Activated CD4-positive, alpha-beta T cell treated with anti-CD3 and anti-CD28 coated beads, Interleukin-2, amount 50 U/mL, for 1 hour (primary cell): ENCODE measurements at regions not wholly inside any gene's neighbourhood (a gene's known extent, or its start where the extent isn't known, plus 50 kb on each side); places are given as distances from the start of the nearest gene placed in this dataset.

Experiments
- DNase-seq: peaks from one replicate; pipeline ENCODE4 v3.0.0-alpha.2; 2020

DNA sequence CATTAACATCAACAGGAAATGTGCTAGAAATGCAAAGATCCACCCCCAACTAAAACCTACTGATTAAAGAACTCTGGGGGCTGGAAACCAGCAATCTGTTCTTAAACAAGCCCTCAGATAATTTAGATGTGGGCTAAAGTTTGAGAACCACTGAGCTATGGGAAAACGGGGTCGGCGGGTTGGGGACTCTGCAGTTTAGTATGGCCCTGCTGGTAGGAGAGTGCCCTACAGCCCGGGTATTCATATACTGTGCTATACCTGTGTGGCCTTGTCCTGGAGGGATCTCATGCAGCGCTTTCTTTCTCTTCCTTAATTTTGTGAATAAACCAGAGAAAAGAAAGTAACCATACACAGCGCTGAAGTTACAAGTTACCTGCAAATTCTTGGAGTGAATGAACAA, 189.7 kb upstream of the GBE1 start:
- no peak for DNase-seq

DNA sequence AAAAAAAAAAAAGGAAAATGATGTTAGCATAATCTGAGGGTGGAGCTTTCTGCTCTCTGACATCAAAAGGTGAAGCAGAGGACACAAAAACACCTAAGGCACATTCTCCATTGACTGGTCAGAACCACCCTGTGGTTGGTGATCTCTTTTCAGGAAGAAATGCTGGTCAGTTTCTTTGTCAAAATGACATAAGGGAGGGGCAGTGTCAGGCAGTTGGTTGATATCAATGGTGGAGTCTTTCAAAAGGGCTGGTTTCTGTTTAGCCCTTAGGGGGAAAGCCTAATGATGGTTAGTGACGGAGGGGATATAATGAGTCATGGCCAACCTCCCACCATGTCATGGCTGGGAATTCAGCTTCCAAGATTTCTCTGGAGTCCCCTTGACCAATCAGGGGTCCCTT, 185.9 kb upstream of the GBE1 start:
- DNase-seq: no peak

- no peak for DNase-seq
Measured at GRCh38 chr3:81938681-81939080, 177.2 kb upstream of the GBE1 start.

- DNase-seq: no peak
Measured at GRCh38 chr3:81936817-81937216, 175.4 kb upstream of the GBE1 start.

DNA sequence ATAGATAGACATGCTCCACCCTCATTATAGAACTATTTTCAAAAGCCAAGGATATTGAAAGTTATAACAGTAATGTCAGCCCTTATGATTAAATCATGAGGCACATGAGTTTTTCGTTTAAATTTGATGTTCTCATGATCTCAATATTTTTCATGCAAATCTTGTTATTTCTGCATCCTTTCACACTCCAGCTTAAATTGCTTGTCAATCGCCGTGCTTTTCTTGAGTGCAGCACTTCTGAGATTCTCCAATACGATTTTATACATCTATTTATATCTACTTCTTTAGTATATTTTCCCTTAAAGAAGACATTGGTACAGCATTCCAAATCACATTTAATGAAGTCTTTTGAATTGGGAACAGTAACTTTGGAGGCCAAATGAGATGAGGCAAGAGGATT, 171.2 kb upstream of the GBE1 start:
- DNase-seq: no peak

DNA sequence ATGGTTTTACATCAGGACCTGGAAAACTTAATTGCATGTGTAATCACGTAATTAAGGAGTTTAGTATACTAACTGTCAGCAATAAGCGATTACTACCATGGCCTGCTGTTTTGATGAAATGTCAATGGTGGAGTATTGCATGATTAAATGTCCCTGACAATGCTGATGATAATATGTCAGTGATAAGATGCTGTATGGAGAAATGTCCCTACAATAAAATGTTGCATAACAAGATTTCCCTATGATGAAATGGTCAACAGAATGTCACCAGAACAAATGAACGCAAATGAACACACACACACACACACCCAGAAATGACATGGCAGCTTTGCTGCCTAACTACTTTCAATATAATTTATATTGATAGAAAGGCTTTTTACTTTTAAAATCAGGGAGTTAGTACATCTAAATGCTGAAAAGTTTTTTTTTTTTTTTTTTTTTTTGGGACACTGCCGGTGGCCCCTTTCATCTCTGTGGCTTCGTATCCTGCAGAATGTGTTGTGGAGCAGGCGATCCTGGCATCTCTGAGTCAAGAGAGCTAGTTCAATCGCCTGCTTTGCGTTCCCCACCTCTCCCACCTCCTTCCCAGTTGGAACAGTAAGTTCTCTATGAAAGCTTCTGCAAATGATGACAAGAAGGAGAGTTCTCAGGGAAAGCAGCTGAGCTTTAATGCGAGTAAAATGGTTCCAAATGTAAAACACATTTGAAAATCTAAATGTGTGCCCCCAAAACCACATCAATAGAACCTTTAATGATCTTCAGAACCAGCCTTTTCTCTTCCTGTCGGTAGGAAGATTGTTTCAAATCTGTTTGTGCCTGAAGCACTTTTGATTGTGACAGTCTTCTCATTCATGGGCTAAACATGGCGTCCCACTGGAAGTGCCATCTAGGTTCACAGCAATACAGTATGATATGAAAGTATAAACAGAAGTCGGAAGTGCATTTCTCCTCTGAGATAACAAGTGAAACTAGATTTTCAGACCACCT, 170.1 kb upstream of the GBE1 start:
- DNase-seq: no peak

GRCh38 chr3:81929697-81930096, 168.3 kb upstream of the GBE1 start:
- no peak for DNase-seq

DNA sequence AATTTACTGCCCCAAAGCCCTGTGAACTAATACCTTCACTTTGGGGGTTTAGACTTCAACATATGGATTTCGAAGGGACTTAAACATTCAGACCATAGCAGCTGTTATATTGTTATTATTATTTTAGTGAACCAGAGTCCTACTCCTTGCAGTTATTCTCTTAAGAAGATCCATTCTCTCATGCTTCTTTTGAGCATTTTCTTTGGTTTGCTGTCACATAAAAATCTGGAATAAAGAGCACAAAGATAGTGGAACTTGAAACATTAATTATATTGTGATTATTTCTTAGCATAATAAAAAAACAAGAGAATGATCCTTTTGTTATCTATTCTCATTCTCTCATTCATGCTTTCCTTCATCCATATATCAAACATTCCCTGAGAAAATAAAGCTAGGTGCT, 166.4 kb upstream of the GBE1 start:
- no peak for DNase-seq

GRCh38 chr3:81925385-81925784, 163.9 kb upstream of the GBE1 start:
- DNase-seq: no peak

DNA sequence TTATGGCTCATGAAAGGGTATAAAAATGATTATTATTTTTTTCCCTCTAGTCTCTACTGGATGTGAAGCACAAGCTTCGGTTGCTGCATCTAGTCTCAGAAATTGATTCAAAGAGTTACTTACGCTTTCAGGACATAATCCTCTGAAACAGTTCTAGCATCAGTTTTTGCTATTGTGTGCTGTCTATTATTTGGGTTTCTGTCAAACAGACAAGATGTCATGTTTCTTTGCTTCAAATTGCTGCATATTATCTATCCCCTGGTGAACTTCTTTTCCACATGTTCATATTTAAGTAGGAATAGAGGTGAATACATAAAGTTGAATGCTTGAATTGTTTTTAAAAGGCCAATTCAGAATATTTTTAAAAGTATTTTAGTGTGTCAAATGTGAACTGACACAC, 161.6 kb upstream of the GBE1 start:
- no peak for DNase-seq

- DNase-seq: no peak
Measured at GRCh38 chr3:81922404-81922803, 161.0 kb upstream of the GBE1 start.

- DNase-seq: no peak
Measured at GRCh38 chr3:81920816-81921215, 159.4 kb upstream of the GBE1 start.

DNA sequence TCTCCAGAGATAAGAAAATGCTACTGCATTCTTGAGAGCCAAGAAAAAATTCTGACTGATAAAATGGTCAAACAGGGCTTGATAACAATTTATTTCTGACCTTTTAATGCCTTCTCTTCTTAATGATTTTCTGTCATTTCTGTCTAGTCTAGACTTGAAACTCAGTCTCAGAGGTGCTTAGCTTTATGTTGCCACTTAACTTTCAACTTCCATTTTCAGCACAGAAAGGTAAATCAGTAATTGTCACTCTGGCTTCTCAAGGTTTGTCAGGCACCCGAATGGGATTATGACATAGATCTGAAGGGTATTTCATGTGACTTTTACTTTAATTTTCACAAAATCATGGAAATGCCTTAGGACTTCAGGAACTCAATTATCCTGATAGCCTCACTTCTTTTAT, 155.4 kb upstream of the GBE1 start:
- no peak for DNase-seq

DNA sequence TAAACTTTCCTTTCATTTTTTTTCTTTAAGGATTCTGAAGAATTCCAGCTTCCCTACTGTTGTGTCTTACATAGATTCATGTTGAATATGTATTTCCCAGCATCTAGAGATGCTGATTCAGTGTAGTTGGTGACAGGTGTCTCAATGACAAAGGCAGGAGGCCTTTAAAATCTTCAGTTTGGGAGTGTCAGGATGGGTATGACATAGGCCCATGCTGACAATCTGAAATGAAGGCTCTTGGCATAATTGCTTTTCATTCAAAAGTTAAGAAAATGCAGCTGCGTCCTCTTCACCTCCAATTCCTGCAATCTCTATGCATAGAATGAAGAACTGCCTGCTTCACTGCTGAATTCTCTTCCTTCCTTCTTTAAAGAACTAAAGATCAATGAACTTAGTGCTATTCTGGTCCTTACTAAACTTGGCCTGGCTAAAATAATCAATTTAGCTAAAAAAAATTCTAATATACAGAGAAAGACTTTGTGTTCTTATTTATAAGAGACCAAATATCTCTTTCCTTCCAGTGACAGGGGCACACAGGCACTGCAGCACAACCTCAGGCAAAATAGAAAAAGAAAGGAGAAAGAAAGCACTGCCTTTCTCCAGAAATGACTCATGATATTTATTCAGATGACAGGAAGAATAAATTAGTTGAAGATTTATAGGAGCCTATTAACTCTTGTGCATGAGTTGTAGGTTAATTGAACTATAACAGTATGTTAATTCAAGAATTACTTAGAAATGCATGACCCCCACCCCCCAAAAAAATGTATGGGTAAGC, 152.6 kb upstream of the GBE1 start:
- no peak for DNase-seq

DNA sequence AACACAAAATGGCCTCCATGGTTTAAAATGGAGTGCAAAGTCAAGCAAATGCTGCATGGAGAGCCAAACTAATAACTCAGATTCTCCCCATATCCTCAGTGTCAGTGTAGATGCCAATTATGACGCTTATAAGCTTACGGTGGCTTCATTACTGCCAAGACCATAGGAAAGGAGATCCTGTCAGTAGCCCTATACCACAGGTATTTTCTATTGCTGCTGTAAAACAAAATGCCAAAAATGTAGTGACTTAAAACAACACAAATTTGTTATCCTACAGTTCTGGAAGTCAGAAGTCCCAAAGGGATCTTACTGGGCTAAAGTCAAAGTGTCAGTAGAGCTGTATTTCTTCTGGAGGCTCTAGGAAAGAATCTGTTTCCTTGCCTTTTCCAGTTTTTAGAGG, 149.8 kb upstream of the GBE1 start:
- no peak for DNase-seq

DNA sequence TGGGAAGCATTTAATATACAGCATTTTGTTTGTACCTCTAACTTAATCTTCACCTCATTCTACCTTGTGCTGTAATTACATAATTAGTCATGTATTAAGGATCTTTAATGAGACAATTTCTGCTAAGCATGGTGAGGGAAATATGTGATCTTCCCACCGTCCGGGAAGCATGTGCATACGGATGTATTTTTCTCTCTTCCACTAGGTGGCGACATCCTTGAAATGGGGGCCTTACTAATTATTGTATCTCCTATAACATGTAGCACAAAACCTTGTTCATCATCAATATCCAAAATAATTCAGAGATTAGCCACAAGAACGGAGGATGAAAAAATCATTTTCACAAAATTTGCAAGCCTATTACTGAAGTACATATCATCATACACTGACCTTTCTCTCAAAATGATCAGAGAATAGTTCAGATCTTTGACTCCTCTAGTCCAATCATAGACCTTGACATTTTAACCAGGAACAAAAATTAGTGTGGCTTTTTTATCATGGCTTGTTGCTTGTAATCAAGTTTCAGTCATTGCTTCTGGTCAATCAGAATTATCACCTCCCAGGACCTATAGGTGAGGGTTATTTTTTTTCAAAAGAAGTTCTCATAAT, 148.9 kb upstream of the GBE1 start:
- no peak for DNase-seq

DNA sequence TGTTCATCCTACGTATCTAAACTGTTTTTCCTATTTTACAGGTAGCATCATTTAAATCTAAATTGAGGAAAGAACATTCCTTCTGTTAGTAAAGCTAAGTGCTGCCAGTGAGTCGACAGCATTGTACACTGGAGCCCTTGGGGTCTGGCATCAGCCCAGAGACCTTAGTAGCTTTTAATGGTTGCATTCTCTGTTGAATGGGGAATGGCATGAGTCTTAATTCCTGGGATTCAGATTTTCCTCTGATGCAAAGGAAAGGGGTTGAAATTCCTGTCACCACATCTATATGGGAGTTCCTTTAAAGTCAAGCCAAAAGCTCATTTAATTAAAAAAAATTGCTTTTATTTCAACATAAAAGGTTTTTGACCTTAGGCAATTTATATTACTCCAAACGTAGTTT, 148.4 kb upstream of the GBE1 start:
- DNase-seq: no peak

DNA sequence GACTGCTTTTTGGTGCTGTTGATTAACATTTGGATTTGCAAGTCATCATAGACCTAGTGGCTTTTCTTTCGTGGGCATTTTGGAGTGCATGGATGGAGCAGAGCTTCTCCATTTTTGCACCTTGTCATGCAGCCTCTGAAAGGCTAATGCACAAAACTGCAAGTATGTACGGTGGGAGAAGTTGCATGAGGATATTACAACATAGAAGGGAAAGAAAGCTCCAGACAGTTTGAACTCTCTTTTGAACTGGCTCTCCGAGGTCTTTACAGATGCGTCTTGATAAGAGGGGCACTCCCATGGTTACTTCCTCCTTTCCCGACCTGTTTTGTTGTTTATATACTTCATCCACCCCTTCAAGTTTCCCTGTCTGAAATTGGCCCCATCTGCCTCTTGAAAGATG, 147.1 kb upstream of the GBE1 start:
- DNase-seq: no peak

DNA sequence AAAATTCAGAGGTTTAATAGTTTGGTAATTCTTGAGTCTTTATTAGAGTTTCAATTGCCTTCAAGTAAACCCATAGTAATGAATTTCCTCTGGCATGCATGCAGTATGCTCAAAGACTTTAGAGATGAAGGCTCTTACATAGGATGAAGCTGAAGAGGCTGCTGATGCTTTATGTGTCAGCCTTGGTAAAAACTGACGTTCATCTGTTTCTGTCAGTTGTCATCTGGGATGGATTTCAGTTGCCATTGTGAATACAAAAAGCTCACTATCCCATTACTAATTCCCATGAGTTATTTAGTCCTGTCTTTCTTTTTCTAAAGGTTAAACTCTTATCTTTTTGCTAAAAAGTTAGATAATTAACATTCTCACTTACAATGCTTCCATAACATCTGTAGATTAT, 136.9 kb upstream of the GBE1 start:
- DNase-seq: no peak

DNA sequence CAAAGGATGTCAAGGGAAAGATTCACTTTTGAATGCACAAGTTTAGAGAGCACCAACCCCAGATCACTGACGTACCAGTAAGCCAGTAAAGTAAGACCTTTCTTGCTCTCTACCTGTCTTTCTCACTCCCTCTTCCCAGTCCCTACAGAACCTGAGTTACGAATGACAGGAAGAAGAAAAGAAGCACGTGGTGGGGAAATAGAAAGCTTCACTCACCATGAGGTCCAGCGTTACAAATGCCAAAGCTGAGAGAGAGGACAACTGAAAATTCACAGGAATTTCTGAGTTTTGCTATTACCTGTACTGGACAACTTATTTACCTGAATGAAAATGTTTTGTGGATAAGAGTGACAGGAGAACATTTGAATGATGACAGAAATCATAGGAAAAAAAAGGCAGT, 133.2 kb upstream of the GBE1 start:
- no peak for DNase-seq

DNA sequence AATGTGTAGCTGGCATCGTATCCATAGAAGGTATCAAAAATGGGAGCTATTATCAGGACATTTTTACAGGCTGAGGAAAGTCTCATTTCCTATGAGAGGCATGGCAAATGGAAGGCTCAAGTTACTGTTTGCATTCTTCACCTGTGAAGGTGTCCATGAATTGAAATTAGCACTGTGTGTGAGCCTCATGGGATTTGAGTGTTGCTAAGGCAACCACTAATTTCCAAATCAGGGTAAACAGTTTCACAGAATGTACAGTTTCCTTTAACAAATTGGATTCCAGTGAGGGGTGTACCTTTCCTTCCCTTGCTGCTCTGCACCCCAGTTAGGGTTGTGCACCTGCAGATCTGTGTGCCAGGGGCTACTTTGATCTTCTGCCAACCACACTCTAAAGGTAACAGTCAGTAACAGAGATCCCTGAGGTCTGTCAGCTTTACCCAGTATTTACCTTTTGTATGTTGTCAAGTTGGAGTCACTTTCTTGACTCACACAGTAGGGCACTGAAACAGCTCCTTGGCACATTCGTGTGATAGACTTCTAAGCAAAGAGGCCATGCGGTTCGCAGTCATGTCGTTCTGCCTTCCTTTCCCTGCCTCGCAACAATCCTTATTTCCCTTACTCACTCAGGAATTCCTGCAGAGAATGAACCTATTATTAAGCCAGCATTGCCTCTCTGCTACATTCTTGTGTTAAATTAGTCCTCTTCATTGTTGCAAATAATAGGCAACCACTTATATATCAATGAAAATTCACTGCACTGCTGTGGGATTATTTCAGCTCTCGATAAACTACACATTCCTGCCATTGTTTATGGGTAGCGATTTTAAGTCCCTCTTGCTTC, 129.8 kb upstream of the GBE1 start:
- no peak for DNase-seq

- no peak for DNase-seq
Measured at GRCh38 chr3:81888914-81889557, 127.6 kb upstream of the GBE1 start.
